Stomach (tissue), 8 donors: ENCODE measurements at regions not wholly inside any gene's neighbourhood (a gene's known extent, or its start where the extent isn't known, plus 50 kb on each side); places are given as distances from the start of the nearest gene placed in this dataset.

Experiments used
- DNase-seq, 2 donors: peaks; one replicate each; pipeline versions ENCODE4 v3.0.0 to v3.0.0-alpha.2; 2013 to 2019
- H3K27ac ChIP-seq, 5 donors: fragments of 200-600 bp in 4 of 5; sonication (generic) in 4 of 5; one replicate each; pipeline ENCODE4 v1.5.1; 2013 to 2019; ENCODE audit warnings: mild to moderate bottlenecking in 1 of 5, moderate library complexity in 1 of 5
- H3K27me3 ChIP-seq, 3 donors: fragments of 200-600 bp; sonication (generic); one replicate each; pipeline ENCODE4 v1.5.1; 2017 to 2019; ENCODE audit warnings: mixed run types in 1 of 3
- H3K36me3 ChIP-seq, 4 donors: fragments of 200-600 bp; sonication (generic); 1 replicate in 3 of 4; 2 replicates in 1 of 4; pipeline ENCODE4 v1.5.1; 2016 to 2019
- H3K4me1 ChIP-seq, 4 donors: fragments of 200-600 bp; sonication (generic); one replicate each; pipeline ENCODE4 v1.5.1; 2016 to 2019
- H3K4me3 ChIP-seq, 4 donors: fragments of 200-600 bp; sonication (generic) in 3 of 4; one replicate each; pipeline ENCODE4 v1.5.1; 2016 to 2019; ENCODE audit warnings: mild to moderate bottlenecking in 1 of 4
- H3K9me3 ChIP-seq, 4 donors: fragments of 200-600 bp; sonication (generic); one replicate each; pipeline ENCODE4 v1.5.1; 2016 to 2019
- EP300 ChIP-seq: sonication (generic); formaldehyde crosslinking; IDR thresholded peaks from one replicate; pipeline ENCODE4 v1.6.1; 2017; ENCODE audit warnings: antibody characterized with exemption
- POLR2A ChIP-seq, 4 donors: fragments of 450-650 bp; IDR thresholded peaks; one replicate each; pipeline ENCODE4 v1.6.1; 2016; ENCODE audit warnings: antibody characterized with exemption in 4 of 4, control low read depth in 2 of 4, mild to moderate bottlenecking in 1 of 4, moderate library complexity in 1 of 4
- POLR2AphosphoS5 ChIP-seq, 3 donors: sonication (generic); formaldehyde crosslinking; IDR thresholded peaks; one replicate each; pipeline ENCODE4 v1.6.1; 2016; ENCODE audit warnings: antibody characterized with exemption in 3 of 3
- WGBS, 5 donors: extraction: QIAGEN DNeasy Blood & Tissue Kit in 3 of 5; methylation state at CpG; one replicate each; pipeline versions ENCODE4 v1.1.5 to v1.1.7; 2013 to 2018; 5-methylcytosine and 5-hydroxymethylcytosine counted together
- intact Hi-C: fragments of 100-400 bp; cut with DNase I; formaldehyde crosslinking; loops from one replicate; pipeline ENCODE4 v1.15.1; 2023; ENCODE audit warnings: low total_unique reads
- TF ChIP-seq, protein P1 (sequence below), 7 experiments: fragments of 450-650 bp in 4 of 7; fragments of 200-600 bp in 3 of 7; sonication (generic) in 3 of 7; IDR thresholded peaks; one replicate each; pipeline ENCODE4 v1.5.1; 2016 to 2019; ENCODE audit warnings: antibody characterized with exemption in 7 of 7, control low read depth in 2 of 7, mild to moderate bottlenecking in 1 of 7
- donor health status: healthy with polysubstance abuse.
- donor health status: Bipolar disorder and iron deficiency.
- donor health status: healthy.

GRCh38 chr13:74063533-74064100 is 70.6 kb downstream of the KLF12 start:
- intact Hi-C loops = no loop called here
- Histone ChIP-seq H3K36me3 (no peaks in the 10 kb centered on the region), H3K27me3 (no peaks in the 10 kb centered on the region), H3K27ac (peak overlapping the region in 3 of 5 donors; percentile 57 to 73 (median 61)), H3K9me3 (no peaks in the 10 kb centered on the region), H3K4me1 (peaks cover 0 to 40% (median 16%) of the 10 kb centered on the region in 4 donors), H3K4me3 (no peak overlapping the region)
- TF ChIP-seq, protein P1, sequence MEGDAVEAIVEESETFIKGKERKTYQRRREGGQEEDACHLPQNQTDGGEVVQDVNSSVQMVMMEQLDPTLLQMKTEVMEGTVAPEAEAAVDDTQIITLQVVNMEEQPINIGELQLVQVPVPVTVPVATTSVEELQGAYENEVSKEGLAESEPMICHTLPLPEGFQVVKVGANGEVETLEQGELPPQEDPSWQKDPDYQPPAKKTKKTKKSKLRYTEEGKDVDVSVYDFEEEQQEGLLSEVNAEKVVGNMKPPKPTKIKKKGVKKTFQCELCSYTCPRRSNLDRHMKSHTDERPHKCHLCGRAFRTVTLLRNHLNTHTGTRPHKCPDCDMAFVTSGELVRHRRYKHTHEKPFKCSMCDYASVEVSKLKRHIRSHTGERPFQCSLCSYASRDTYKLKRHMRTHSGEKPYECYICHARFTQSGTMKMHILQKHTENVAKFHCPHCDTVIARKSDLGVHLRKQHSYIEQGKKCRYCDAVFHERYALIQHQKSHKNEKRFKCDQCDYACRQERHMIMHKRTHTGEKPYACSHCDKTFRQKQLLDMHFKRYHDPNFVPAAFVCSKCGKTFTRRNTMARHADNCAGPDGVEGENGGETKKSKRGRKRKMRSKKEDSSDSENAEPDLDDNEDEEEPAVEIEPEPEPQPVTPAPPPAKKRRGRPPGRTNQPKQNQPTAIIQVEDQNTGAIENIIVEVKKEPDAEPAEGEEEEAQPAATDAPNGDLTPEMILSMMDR (IDR thresholded peaks at IDR 0.05) = no peak
- TF ChIP-seq POLR2A (IDR thresholded peaks at IDR 0.05) = no peak
- TF ChIP-seq POLR2AphosphoS5 (IDR thresholded peaks at IDR 0.05) = no peak
- no peak for TF ChIP-seq EP300
- DNase-seq = no peak

- DNase-seq = peak in 1 of 2 donors; percentile 74
- WGBS, 5 donors = 36 to 70% (median 57%) methylated on average over 6 of the region's 6 CpGs
- peaks cover 0 to 41% (median 16%) of the 10 kb centered on the region in 4 donors for H3K4me1 ChIP-seq
- peak overlapping the region in 3 of 4 donors; percentile 3 to 19 (median 13) for H3K4me3 ChIP-seq
- intact Hi-C loops = no loop called here
- no peaks in the 10 kb centered on the region for H3K27me3 ChIP-seq
- H3K9me3 ChIP-seq = no peaks in the 10 kb centered on the region
- TF ChIP-seq POLR2AphosphoS5 (IDR thresholded peaks at IDR 0.05) (peak in 2 of 3 donors; percentile 25 to 29), EP300 (no peak)
- peak overlapping the region; percentile 4 to 73 (median 57) for H3K27ac ChIP-seq
- H3K36me3 ChIP-seq = no peaks in the 10 kb centered on the region
Observed at GRCh38 chr13:74062933-74063332, 71.3 kb downstream of the KLF12 start.

GRCh38 chr13:74061926-74062595 is 72.1 kb downstream of the KLF12 start:
- no peaks in the 10 kb centered on the region for H3K9me3 ChIP-seq
- no peaks in the 10 kb centered on the region for H3K27me3 ChIP-seq
- H3K36me3 ChIP-seq = no peaks in the 10 kb centered on the region
- peaks cover 0 to 41% (median 20%) of the 10 kb centered on the region in 4 donors for H3K4me1 ChIP-seq
- no peak overlapping the region for H3K4me3 ChIP-seq
- intact Hi-C loops = no loop called here
- 41 to 67% (median 61%) methylated on average over 3 of the region's 3 CpGs for WGBS, 5 donors
- H3K27ac ChIP-seq = peak overlapping the region in 4 of 5 donors; percentile 54 to 73 (median 59)
- TF ChIP-seq POLR2AphosphoS5 (IDR thresholded peaks at IDR 0.05) = no peak
- TF ChIP-seq, protein P1 (IDR thresholded peaks at IDR 0.05) = no peak
- TF ChIP-seq POLR2A (IDR thresholded peaks at IDR 0.05) = no peak
- TF ChIP-seq EP300 = no peak
- peak in 1 of 2 donors; percentile 68 for DNase-seq

- H3K9me3 ChIP-seq = no peaks in the 10 kb centered on the region
- intact Hi-C loops = no loop called here
- no peak for TF ChIP-seq POLR2AphosphoS5 (IDR thresholded peaks at IDR 0.05)
- TF ChIP-seq EP300 = no peak
- TF ChIP-seq POLR2A (IDR thresholded peaks at IDR 0.05) = no peak
- TF ChIP-seq, protein P1 (IDR thresholded peaks at IDR 0.05) = no peak
- WGBS, 5 donors = 35 to 52% (median 51%) methylated on average over 5 of the region's 5 CpGs
- no peaks in the 10 kb centered on the region for H3K27me3 ChIP-seq
- no peak overlapping the region for H3K4me3 ChIP-seq
- no peaks in the 10 kb centered on the region for H3K36me3 ChIP-seq
- peak overlapping the region in 2 of 5 donors; percentile 14 to 15 for H3K27ac ChIP-seq
- peak in 1 of 2 donors; percentile 21 for DNase-seq
- H3K4me1 ChIP-seq = peaks cover 0 to 33% (median 10%) of the 10 kb centered on the region in 4 donors
Observed at GRCh38 chr13:74056801-74057542, 77.2 kb downstream of the KLF12 start.
